SK-N-SH treated with all-trans-retinoic acid at 6 μM for 48 hours (cell line): ENCODE measurements at regions not wholly inside any gene's neighbourhood (a gene's known extent, or its start where the extent isn't known, plus 50 kb on each side); places are given as distances from the start of the nearest gene placed in this dataset.
A peak's percentile ranks its signal among the peaks of the same experiment; 100 is the strongest.

Experiments used
- ATAC-seq: fragments of 200-7000 bp; cut with Tn5 transposase; 3 replicates; pipeline ENCODE4 v1.9.1; 2020; ENCODE audit warnings: mild to moderate bottlenecking, moderate library complexity
- ARNTL ChIP-seq: fragments of 450-650 bp; formaldehyde crosslinking; IDR thresholded peaks from 2 replicates; pipeline ENCODE4 v1.5.0; 2020; ENCODE audit warnings: low read depth, mild to moderate bottlenecking, moderate library complexity, borderline replicate concordance
- GLIS3 ChIP-seq: fragments of 250-450 bp; sonication (Bioruptor Pico); IDR thresholded peaks from 2 replicates; pipeline ENCODE4 v1.5.0; 2020; ENCODE audit warnings: mild to moderate bottlenecking, moderate library complexity
- ISL1 ChIP-seq: fragments of 250-450 bp; sonication (Bioruptor Pico); IDR thresholded peaks from 2 replicates; pipeline ENCODE4 v2.1.2; 2022; ENCODE audit warnings: mild to moderate bottlenecking, moderate library complexity
- OSR1 ChIP-seq: fragments of 250-450 bp; sonication (Bioruptor Pico); IDR thresholded peaks from 2 replicates; pipeline ENCODE4 v1.8.0; 2022; ENCODE audit warnings: moderate library complexity, mild to moderate bottlenecking, inconsistent platforms
- PPARA ChIP-seq: fragments of 250-450 bp; sonication (Bioruptor Pico); IDR thresholded peaks from 2 replicates; pipeline ENCODE4 v1.5.0; 2020; ENCODE audit warnings: mild to moderate bottlenecking, borderline replicate concordance
- SNAI2 ChIP-seq: fragments of 250-450 bp; sonication (Bioruptor Pico); IDR thresholded peaks from 2 replicates; pipeline ENCODE4 v1.5.0; 2020; ENCODE audit warnings: mild to moderate bottlenecking, moderate library complexity
- TCF4 ChIP-seq: fragments of 250-450 bp; sonication (Bioruptor Pico); IDR thresholded peaks from 2 replicates; pipeline ENCODE4 v1.8.0; 2021; ENCODE audit warnings: mild to moderate bottlenecking, moderate library complexity, borderline replicate concordance
- TOX ChIP-seq: fragments of 250-450 bp; sonication (Bioruptor Pico); IDR thresholded peaks from 2 replicates; pipeline ENCODE4 v1.8.0; 2021; ENCODE audit warnings: mild to moderate bottlenecking, moderate library complexity, borderline replicate concordance
- ZFP3 ChIP-seq: fragments of 250-450 bp; sonication (Bioruptor Pico); IDR thresholded peaks from 2 replicates; pipeline ENCODE4 v1.5.0; 2020; ENCODE audit warnings: mild to moderate bottlenecking, moderate library complexity
- ZFP30 ChIP-seq: fragments of 450-650 bp; formaldehyde crosslinking; IDR thresholded peaks from 2 replicates; pipeline ENCODE4 v1.5.0; 2022; ENCODE audit warnings: mild to moderate bottlenecking, moderate library complexity
- ZNF565 ChIP-seq: fragments of 450-650 bp; formaldehyde crosslinking; conservative IDR thresholded peaks from 2 replicates; pipeline ENCODE4 v1.5.0; 2020; ENCODE audit warnings: low read depth, mild to moderate bottlenecking, moderate library complexity
- ZNF70 ChIP-seq: fragments of 450-650 bp; formaldehyde crosslinking; IDR thresholded peaks from 2 replicates; pipeline ENCODE4 v1.5.0; 2020; ENCODE audit warnings: mild to moderate bottlenecking, moderate library complexity
- ZNF8 ChIP-seq: fragments of 450-650 bp; formaldehyde crosslinking; IDR thresholded peaks from 2 replicates; pipeline ENCODE4 v1.5.0; 2020; ENCODE audit warnings: mild to moderate bottlenecking, moderate library complexity
- TF ChIP-seq, protein P1 (sequence below): fragments of 250-450 bp; sonication (Bioruptor Pico); IDR thresholded peaks from 2 replicates; pipeline ENCODE4 v1.5.1; 2021; ENCODE audit warnings: mild to moderate bottlenecking, moderate library complexity
- TF ChIP-seq, protein P2 (sequence below): fragments of 250-450 bp; sonication (Bioruptor Pico); IDR thresholded peaks from 2 replicates; pipeline ENCODE4 v1.5.0; 2020; ENCODE audit warnings: mild to moderate bottlenecking, moderate library complexity
- TF ChIP-seq, protein P3 (sequence below): fragments of 250-450 bp; sonication (Bioruptor Pico); IDR thresholded peaks from 2 replicates; pipeline ENCODE4 v1.5.1; 2020; ENCODE audit warnings: low read depth, mild to moderate bottlenecking, moderate library complexity
- TF ChIP-seq, protein P4 (sequence below): fragments of 250-450 bp; sonication (Bioruptor Pico); IDR thresholded peaks from 2 replicates; pipeline ENCODE4 v1.8.0; 2021; ENCODE audit warnings: low read depth, mild to moderate bottlenecking, moderate library complexity, borderline replicate concordance

DNA sequence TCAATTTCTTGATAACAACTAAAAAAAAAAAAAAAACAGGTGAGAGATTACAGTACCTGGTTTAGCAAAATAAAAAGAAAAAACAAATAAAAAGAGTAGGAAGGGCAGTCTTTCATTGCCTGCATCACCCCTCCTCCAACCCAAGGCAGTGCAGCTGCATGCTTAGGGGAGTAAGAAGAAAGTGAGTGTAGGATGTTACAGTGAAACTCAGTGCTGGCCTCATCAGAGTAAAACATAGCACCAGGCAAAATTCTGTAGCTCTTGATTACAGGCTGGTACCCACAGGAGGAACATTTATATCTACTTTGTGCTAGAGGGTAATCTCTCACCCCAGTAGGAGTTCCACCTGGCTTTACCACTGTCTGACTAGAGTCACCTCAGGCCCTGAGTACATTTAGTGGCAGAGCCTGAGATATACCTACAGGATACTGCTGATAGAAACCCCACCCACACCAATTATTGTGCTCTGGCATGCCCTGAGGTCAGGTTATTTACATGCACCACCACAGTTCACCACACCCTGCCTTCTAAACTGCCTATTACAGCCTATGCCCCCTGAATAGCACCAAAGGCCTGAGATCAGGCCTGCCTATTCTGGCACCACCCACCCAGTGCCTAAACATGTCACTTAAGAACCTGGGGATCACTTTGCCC is 241.6 kb downstream of the PAPSS1 start:
- no peak for ATAC-seq
- TF ChIP-seq TOX (CRISPR knock-in tag) (no peak), SNAI2 (no peak), ISL1 (CRISPR knock-in tag) (no peak), TCF4 (no peak)

DNA sequence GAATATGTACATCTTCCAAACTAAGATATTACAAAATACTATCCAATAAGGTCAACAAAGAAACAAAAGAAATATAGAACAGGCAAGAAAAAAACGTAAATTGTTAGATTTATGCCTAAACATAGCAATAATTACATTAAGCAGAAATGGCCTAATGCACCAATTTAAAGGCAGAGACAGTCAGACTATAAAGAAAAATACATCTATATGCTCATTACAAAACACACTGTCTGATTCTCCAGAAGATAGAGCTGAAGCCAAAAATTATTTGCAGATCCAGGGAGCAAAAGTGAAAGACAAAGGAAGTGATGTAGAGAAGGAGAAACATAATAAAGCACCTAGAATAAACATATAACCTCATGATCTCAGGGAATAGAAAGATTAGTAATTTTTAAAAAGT is 246.9 kb downstream of the PAPSS1 start:
- TF ChIP-seq ZNF70 (no peak), ZNF8 (CRISPR knock-in tag) (no peak), GLIS3 (CRISPR knock-in tag) (0 out of 2 replicates have a peak, but pooled peaks have one; percentile 18), TOX (CRISPR knock-in tag) (no peak), ISL1 (CRISPR knock-in tag) (peak; percentile 45), TCF4 (peak; percentile 80)
- TF ChIP-seq, protein P1, sequence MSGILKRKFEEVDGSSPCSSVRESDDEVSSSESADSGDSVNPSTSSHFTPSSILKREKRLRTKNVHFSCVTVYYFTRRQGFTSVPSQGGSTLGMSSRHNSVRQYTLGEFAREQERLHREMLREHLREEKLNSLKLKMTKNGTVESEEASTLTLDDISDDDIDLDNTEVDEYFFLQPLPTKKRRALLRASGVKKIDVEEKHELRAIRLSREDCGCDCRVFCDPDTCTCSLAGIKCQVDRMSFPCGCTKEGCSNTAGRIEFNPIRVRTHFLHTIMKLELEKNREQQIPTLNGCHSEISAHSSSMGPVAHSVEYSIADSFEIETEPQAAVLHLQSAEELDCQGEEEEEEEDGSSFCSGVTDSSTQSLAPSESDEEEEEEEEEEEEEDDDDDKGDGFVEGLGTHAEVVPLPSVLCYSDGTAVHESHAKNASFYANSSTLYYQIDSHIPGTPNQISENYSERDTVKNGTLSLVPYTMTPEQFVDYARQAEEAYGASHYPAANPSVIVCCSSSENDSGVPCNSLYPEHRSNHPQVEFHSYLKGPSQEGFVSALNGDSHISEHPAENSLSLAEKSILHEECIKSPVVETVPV (CRISPR knock-in tag) = peak; percentile 64; the same call in 1 of the 2 replicates
- TF ChIP-seq, protein P2, sequence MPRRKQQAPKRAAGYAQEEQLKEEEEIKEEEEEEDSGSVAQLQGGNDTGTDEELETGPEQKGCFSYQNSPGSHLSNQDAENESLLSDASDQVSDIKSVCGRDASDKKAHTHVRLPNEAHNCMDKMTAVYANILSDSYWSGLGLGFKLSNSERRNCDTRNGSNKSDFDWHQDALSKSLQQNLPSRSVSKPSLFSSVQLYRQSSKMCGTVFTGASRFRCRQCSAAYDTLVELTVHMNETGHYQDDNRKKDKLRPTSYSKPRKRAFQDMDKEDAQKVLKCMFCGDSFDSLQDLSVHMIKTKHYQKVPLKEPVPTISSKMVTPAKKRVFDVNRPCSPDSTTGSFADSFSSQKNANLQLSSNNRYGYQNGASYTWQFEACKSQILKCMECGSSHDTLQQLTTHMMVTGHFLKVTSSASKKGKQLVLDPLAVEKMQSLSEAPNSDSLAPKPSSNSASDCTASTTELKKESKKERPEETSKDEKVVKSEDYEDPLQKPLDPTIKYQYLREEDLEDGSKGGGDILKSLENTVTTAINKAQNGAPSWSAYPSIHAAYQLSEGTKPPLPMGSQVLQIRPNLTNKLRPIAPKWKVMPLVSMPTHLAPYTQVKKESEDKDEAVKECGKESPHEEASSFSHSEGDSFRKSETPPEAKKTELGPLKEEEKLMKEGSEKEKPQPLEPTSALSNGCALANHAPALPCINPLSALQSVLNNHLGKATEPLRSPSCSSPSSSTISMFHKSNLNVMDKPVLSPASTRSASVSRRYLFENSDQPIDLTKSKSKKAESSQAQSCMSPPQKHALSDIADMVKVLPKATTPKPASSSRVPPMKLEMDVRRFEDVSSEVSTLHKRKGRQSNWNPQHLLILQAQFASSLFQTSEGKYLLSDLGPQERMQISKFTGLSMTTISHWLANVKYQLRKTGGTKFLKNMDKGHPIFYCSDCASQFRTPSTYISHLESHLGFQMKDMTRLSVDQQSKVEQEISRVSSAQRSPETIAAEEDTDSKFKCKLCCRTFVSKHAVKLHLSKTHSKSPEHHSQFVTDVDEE (CRISPR knock-in tag) = peak; percentile 66; the same call in 1 of the 2 replicates
- ATAC-seq = no peak

DNA sequence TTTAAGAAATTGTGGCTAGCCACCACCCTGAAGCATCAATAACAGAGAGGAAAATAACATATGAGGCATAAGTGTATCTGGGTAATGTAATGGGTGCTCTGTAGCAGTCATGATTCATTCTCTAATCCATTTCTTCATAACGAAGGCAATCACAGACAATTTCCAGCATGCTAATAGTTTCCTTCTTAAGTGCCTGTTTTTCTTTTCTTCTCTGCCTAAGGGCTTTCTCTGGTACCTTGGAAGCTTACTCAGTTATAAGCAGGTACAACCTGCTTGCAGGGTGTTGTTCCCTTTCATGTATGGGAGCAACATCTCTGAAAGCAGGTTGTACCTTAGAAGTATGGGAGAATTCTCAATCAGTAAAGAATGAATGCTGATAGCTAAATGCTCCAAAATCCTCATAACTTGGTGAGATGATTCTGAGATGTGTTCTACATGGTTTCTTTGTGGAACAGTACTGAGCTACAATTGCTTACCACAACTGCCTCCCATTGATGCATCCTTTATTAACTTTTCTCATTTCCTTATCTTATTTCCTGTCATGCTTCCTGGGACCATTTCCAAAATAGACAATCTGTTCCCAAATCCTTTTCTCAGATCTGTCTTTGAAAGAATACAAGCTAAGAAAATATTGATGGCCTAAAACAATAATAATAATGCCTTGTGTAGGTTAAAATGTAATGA is 247.6 kb downstream of the PAPSS1 start:
- TF ChIP-seq ZNF565 (CRISPR knock-in tag) (0 out of 2 replicates have a peak, but pooled peaks have one; percentile 60), ZNF70 (peak; percentile 89), ARNTL (CRISPR knock-in tag) (no peak), ZFP30 (CRISPR knock-in tag) (no peak), OSR1 (CRISPR knock-in tag) (no peak), PPARA (CRISPR knock-in tag) (0 out of 2 replicates have a peak, but pooled peaks have one; percentile 30), ZFP3 (peak; percentile 28; the same call in 1 of the 2 replicates), TCF4 (no peak), ZNF8 (CRISPR knock-in tag) (peak; percentile 88), SNAI2 (peak; percentile 83), ISL1 (CRISPR knock-in tag) (peak; percentile 17; the same call in 1 of the 2 replicates), GLIS3 (CRISPR knock-in tag) (no peak)
- TF ChIP-seq, protein P3, sequence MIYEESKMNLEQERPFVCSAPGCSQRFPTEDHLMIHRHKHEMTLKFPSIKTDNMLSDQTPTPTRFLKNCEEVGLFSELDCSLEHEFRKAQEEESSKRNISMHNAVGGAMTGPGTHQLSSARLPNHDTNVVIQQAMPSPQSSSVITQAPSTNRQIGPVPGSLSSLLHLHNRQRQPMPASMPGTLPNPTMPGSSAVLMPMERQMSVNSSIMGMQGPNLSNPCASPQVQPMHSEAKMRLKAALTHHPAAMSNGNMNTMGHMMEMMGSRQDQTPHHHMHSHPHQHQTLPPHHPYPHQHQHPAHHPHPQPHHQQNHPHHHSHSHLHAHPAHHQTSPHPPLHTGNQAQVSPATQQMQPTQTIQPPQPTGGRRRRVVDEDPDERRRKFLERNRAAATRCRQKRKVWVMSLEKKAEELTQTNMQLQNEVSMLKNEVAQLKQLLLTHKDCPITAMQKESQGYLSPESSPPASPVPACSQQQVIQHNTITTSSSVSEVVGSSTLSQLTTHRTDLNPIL (CRISPR knock-in tag) = no peak
- TF ChIP-seq, protein P1 (CRISPR knock-in tag) = no peak
- TF ChIP-seq, protein P4, sequence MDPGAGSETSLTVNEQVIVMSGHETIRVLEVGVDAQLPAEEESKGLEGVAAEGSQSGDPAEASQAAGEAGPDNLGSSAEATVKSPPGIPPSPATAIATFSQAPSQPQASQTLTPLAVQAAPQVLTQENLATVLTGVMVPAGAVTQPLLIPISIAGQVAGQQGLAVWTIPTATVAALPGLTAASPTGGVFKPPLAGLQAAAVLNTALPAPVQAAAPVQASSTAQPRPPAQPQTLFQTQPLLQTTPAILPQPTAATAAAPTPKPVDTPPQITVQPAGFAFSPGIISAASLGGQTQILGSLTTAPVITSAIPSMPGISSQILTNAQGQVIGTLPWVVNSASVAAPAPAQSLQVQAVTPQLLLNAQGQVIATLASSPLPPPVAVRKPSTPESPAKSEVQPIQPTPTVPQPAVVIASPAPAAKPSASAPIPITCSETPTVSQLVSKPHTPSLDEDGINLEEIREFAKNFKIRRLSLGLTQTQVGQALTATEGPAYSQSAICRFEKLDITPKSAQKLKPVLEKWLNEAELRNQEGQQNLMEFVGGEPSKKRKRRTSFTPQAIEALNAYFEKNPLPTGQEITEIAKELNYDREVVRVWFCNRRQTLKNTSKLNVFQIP (CRISPR knock-in tag) = peak; percentile 51; the same call in 1 of the 2 replicates
- TF ChIP-seq, protein P2 (CRISPR knock-in tag) = peak; percentile 73

More for the DNA sequence above, 247.6 kb downstream of the PAPSS1 start:
- no peak; the same call in 2 of the 3 replicates for ATAC-seq
